T-helper 2 cell treated with Interferon-gamma antibody and Interleukin-4, amounts not matched to agents 100 ng/mL and 5 ng/mL, for 36 hours (primary cell): ENCODE measurements at regions not wholly inside any gene's neighbourhood (a gene's known extent, or its start where the extent isn't known, plus 50 kb on each side); places are given as distances from the start of the nearest gene placed in this dataset.

Experiments used
- intact Hi-C: fragments of 100-400 bp; cut with micrococcal nuclease; formaldehyde crosslinking; loops from one replicate; pipeline ENCODE4 v1.15.1; 2023

DNA sequence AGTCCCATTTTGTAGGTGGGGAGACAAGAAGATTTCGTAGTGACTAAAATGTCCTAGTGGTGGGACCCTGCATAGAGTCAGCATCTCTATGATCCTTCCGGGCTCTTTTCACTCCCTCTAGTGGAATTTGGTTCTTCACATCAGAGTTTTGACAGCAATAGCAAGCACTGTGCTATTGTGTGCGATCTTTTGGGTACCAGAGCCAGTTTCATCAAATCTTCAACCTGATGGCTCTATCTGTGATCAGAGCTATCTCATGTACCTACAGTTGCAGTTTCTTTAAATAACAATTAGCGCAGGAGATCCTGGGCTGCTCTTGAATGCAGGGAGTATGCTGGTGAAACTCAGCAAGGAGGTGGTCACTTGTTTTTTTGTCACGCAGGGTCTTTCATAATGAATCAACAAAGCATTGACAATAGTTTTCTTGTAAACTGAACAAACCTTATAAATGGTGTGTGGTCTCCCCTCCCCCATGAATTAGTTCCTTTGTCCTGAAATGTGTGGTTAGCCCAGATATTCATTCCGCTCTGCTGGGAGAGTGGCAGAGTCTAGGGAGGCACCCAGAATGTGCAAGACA, 257.2 kb upstream of the SOX2 start:
- intact Hi-C loops, result no loop called here

GRCh38 chr3:181446741-181447140, 265.0 kb upstream of the SOX2 start:
- intact Hi-C loops, result no loop called here

DNA sequence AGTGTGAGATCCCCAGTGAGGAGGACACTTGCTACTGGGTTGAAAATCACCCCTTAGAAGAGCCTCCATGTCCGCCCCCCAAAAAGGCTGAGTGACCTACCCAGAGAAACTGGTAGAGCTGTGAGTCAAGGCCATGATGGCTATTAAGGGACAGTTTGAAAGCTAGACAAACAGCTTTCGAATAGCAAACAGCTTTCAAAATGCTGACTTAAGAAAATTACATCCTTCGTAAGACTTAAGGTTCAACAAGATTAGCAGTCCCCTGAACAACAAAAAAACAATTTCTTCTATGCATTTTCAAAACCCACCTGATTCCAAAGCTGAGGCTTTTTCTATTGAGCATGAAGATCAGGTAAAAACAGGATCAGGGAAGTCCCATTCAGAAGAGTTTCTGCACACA, 269.7 kb upstream of the SOX2 start:
- intact Hi-C loops, result no loop called here

GRCh38 chr3:181432992-181433391, 278.7 kb upstream of the SOX2 start:
- intact Hi-C loops, result no loop called here

- intact Hi-C loops, result no loop called here
These were observed 280.0 kb upstream of the SOX2 start for GRCh38 chr3:181431748-181432147.

- intact Hi-C loops, result no loop called here
These were observed 286.7 kb upstream of the SOX2 start for GRCh38 chr3:181425074-181425473.

- intact Hi-C loops, result no loop called here
These were observed 293.5 kb upstream of the SOX2 start for GRCh38 chr3:181418233-181418632.

GRCh38 chr3:181417748-181418147, 294.0 kb upstream of the SOX2 start:
- intact Hi-C loops, result no loop called here

GRCh38 chr3:181410870-181411269, 300.9 kb upstream of the SOX2 start:
- intact Hi-C loops, result no loop called here

- intact Hi-C loops, result no loop called here
These were observed 307.7 kb upstream of the SOX2 start for GRCh38 chr3:181403876-181404660.

DNA sequence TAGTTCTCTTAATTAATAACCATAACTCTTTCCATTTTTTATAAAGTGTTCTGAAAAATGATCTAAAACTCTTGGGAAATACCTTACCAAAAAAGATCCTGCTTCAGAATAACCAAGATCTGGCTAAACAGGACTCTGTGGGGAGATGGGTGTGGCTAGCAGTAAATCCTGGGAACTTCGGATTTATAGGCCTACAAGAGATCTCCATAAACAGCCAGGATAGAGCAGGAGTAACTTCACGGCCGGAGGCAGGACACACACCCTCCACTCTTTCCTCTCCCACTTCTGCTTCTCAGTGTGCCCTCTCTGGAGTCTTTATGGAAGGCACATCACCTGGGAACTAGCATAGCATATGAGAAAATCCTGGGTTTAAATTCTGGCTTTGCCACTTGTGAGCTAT, 309.4 kb upstream of the SOX2 start:
- intact Hi-C loops, result no loop called here

DNA sequence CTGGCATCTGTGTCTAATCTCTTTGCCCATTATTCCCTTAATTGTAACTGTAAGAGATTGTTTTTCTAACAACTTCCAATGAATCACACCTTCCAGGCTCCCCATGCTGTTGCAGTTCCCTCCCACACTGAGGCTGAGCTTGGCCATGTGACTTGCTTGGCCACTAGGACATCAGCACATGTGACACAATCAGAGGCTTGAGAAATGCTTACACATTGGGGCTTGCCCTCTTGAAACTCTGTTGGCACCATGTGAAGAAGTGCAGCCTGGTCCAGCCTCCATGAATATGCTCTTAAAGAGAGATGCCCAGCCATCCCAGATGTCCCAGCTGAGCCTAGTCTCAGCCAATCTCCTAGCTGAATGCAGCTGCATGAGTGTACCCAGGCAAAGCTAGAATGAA, 326.8 kb upstream of the SOX2 start:
- intact Hi-C loops, result no loop called here

DNA sequence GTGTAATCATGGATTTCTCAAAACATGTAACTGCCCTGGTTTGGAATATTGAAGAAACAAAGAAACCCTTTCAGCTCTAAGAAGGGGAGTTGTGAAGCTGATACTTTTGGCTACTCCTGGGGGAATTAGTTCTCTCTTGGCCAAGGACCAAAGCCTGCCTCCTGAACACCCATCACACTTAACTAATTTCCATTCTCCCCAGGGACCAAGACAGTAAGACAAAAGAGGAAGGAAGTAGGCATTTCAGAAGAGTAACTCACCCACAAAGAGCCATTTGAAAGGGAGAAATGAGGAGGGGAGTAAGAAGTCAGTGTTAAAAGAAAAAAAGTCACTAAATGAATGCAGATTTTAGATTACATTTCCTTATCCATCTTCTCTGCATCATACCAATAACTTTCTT, 328.0 kb upstream of the SOX2 start:
- intact Hi-C loops, result no loop called here

DNA sequence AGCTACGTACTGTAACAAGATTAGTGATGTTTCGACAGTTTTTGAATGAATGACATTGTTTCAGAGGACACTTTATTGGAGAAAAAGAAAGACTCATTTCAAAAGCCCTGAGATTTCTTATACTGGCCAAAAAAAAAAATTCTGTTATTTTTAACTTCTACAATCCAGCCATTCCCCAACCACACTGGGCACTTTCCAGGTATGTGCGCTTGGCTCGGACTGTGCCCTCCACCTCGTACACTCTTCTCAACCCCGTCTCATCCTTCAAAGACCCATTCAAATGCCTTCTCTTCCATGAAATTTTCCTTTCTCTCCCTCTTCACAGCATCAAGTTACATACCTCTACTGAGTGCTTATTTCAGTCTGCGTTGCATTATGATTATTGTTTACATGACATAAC, 328.5 kb upstream of the SOX2 start:
- intact Hi-C loops, result no loop called here

- intact Hi-C loops, result no loop called here
These were observed 329.1 kb upstream of the SOX2 start for GRCh38 chr3:181382656-181383055.

DNA sequence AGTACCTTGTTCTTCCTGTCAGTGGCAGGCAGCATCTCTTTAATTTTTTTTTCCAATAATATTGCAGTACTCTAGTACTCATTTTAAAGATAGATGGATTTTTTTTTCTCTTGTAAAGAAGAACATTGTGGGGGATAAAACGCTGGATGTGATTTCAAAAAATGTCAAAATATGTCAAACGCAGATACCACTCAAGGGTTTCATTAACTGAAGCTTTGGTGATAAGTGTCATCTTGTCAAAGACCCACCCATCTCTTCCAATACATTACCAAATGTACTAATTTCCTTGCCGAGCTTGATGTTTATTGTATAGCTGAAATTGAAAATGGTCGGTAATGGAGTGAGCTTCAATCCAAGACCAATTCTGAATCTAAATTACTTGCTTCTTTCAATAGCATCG, 332.4 kb upstream of the SOX2 start:
- intact Hi-C loops, result no loop called here

GRCh38 chr3:181369637-181370036, 342.1 kb upstream of the SOX2 start:
- intact Hi-C loops, result no loop called here

DNA sequence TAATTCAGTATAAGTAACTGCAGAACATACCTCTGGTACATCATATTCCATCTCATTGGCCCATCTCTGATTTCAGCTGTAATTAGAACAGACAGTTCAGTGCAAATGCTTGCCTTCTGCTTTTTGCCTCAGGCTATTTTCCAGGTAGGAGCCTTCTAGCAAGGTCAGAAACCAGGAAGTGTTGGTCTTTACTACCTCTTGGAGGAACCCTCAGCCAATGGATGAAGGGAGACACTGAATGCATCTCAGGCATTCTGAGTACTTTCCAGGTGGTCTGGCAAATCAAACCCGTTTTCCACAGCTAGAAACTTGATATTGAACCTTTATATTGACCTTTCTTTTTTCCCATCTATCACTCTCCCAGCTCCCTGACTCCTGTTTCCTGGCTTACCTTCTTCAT, 348.5 kb upstream of the SOX2 start:
- intact Hi-C loops, result no loop called here

DNA sequence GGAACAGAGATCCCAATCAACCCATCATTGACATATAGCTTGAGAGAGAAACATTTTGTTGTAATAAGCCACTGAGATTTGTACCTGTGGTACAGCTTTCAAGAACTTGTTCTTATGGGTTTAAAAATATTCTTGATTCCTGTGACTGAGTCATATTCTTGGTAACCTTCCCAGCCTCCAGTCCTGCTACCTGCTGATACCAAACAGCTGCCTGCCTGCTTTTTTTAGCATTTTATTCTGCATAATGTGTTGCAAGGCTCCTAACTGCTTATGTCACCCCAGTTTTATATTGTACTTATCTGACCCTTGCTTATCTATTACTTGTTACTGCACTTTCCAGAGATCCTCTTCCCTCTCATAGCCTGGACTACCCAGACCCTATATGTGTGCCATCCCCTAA, 349.3 kb upstream of the SOX2 start:
- intact Hi-C loops, result no loop called here

GRCh38 chr3:181358562-181358961, 353.2 kb upstream of the SOX2 start:
- intact Hi-C loops, result no loop called here

DNA sequence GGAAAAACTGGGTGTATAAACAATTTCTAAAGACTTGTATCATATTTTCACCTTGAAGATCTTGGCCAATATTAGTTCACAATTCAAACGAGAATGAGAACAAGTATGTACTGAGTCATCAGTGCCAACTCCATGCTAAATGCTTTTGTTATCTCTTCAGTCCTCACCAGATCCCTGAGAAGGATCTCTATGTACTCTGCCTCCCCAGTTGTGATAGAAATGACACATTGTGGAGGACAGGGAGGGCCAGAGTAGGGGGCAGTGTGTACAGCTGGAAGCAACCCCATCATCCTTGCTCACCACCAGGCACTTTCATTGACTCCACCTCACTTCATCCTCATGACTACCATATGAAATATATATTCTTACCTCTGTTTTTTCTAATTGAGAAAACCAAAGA, 353.7 kb upstream of the SOX2 start:
- intact Hi-C loops, result no loop called here

GRCh38 chr3:181354140-181354539, 357.6 kb upstream of the SOX2 start:
- intact Hi-C loops, result no loop called here

DNA sequence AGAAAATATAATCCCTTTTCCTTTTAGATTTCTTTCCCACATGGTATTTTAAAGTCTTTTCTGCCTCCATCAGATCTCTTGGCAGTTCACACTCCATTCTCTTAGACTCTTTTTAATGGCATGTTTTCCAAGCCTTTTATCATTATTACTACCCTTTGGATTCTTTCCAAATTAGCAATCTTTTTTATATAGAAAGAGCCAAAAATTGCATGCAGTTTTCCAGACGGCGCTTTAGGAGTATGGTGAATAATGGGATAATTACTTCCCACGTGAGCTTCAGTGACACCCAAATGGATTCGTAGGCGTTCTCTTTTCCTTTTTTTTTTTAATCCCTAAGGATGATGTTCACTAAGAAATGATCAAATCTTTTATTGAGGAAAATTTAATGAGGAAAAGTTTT, 354.8 kb upstream of the DNAJC19 start:
- intact Hi-C loops, result no loop called here
